Caco-2 (cell line): ENCODE measurements at regions not wholly inside any gene's neighbourhood (a gene's known extent, or its start where the extent isn't known, plus 50 kb on each side); places are given as distances from the start of the nearest gene placed in this dataset.
A peak's percentile ranks its signal among the peaks of the same experiment; 100 is the strongest.

Experiments
- BruUV-seq: library from RNA; stranded (reverse); fragments of 400-500 nt; replicated peaks from 2 replicates; lab custom pipeline; 2021; lab: Mats Ljungman, UMichigan
- CTCF ChIA-PET: fragments of 300-600 bp; sonication (Branson Sonifier 250); formaldehyde crosslinking; loops from one replicate; lab custom pipeline; 2022; ENCODE audit warnings: antibody characterized with exemption; lab: Charles Lee
- POLR2A ChIA-PET: fragments of 300-600 bp; sonication (Branson Sonifier 250); formaldehyde crosslinking; loops from one replicate; lab custom pipeline; 2022; ENCODE audit warnings: antibody characterized with exemption; lab: Charles Lee
- DNase-seq, 2 experiments: peaks; one replicate each; pipeline versions ENCODE4 v3.0.0 to v3.0.0-alpha.2; 2020 to 2022
- H3K27me3 ChIP-seq: replicated peaks from 2 replicates; pipeline ENCODE4 v1.6.0; 2011; ENCODE audit warnings: low read length; ENCODE audit not compliant: control insufficient read depth, insufficient read depth
- H3K36me3 ChIP-seq: 2 replicates; pipeline ENCODE4 v1.5.1; 2011; ENCODE audit warnings: low read length; ENCODE audit not compliant: control insufficient read depth, insufficient read depth
- H3K4me1 ChIP-seq: fragments of 250-450 bp; sonication (Bioruptor Pico); 2 replicates; pipeline ENCODE4 v1.5.1; 2020; ENCODE audit warnings: mild to moderate bottlenecking
- H3K4me3 ChIP-seq: 2 replicates; pipeline ENCODE4 v1.5.1; 2011; ENCODE audit warnings: low read depth, mild to moderate bottlenecking, control low read depth, low read length
- H3K9me3 ChIP-seq: fragments of 250-450 bp; sonication (Bioruptor Pico); 2 replicates; pipeline ENCODE4 v1.5.1; 2020; ENCODE audit warnings: mild to moderate bottlenecking, moderate library complexity
- H3K27ac Mint-ChIP-seq: one replicate; pipeline ENCODE4 v1.8.0; 2022; ENCODE audit warnings: mixed read lengths; ENCODE audit not compliant: unreplicated experiment
- H3K27me3 Mint-ChIP-seq: one replicate; pipeline ENCODE4 v1.8.0; 2022; ENCODE audit warnings: mixed read lengths; ENCODE audit not compliant: insufficient read depth, unreplicated experiment
- H3K36me3 Mint-ChIP-seq: one replicate; pipeline ENCODE4 v1.8.0; 2022; ENCODE audit warnings: mild to moderate bottlenecking, mixed read lengths; ENCODE audit not compliant: insufficient read depth, unreplicated experiment
- H3K4me1 Mint-ChIP-seq: one replicate; pipeline ENCODE4 v1.8.0; 2022; ENCODE audit warnings: low read depth, mixed read lengths; ENCODE audit not compliant: unreplicated experiment
- H3K4me3 Mint-ChIP-seq: one replicate; pipeline ENCODE4 v1.8.0; 2022; ENCODE audit warnings: mild to moderate bottlenecking, moderate library complexity, mixed read lengths; ENCODE audit not compliant: unreplicated experiment
- H3K9me3 Mint-ChIP-seq: one replicate; pipeline ENCODE4 v1.8.0; 2022; ENCODE audit warnings: mixed read lengths; ENCODE audit not compliant: unreplicated experiment
- CTCF ChIP-seq, 2 experiments: fragments of 200-600 bp in 1 of 2; IDR thresholded peaks; 1 replicate in 1 of 2; 2 replicates in 1 of 2; pipeline versions ENCODE4 v1.5.1 to v1.8.0; 2011 to 2022; ENCODE audit warnings: antibody characterized with exemption in 1 of 2, control low read depth in 1 of 2, inconsistent platforms in 1 of 2, low read depth in 1 of 2, low read length in 1 of 2, mild to moderate bottlenecking in 1 of 2, moderate library complexity in 1 of 2; ENCODE audit not compliant: insufficient read depth in 1 of 2, severe bottlenecking in 1 of 2, unreplicated experiment in 1 of 2
- intact Hi-C: fragments of 100-400 bp; cut with micrococcal nuclease; formaldehyde crosslinking; loops from one replicate; pipeline ENCODE4 v1.10.0; 2022; ENCODE audit not compliant: unreplicated experiment

- Histone ChIP-seq H3K4me3 (no peak overlapping the region), H3K4me1 (peaks cover 48% of the 10 kb centered on the region), H3K27me3 (no peaks in the 10 kb centered on the region), H3K9me3 (no peaks in the 10 kb centered on the region), H3K36me3 (no peaks in the 10 kb centered on the region)
- peak; percentile 95 for TF ChIP-seq CTCF (IDR thresholded peaks at IDR 0.05; ENCODE audit: insufficient read depth in 1 of 2, low read depth in 1 of 2, low read length in 1 of 2, severe bottlenecking in 1 of 2, unreplicated experiment in 1 of 2)
- H3K4me3 Mint-ChIP-seq = peak overlapping the region; percentile 70
- H3K4me1 Mint-ChIP-seq = peaks cover 27% of the 10 kb centered on the region
- ChIA-PET CTCF (interaction anchor here (0.6 to 2.7 kb wide), 28 partner anchors 10 to 546 kb away, joined by 3 to 55 read pairs (median 4); partner anchors contain the start of genes CCDC83, PICALM and TMEM126A), POLR2A (interaction anchor here (1.6 kb wide), 1 partner anchor 125 kb away, joined by 16 read pairs; the partner anchor contains the start of gene PICALM)
- no peaks in the 10 kb centered on the region for H3K27me3 Mint-ChIP-seq
- intact Hi-C loops = loop anchor here (1.0 to 2.0 kb wide), 8 partner anchors 33 to 597 kb away; partner anchors contain the start of gene CCDC83
- peak overlapping the region; percentile 54 for H3K27ac Mint-ChIP-seq
- no TSS peak for BruUV-seq
- H3K36me3 Mint-ChIP-seq = no peaks in the 10 kb centered on the region
- DNase-seq = peak; percentile 84 to 86
- H3K9me3 Mint-ChIP-seq = peaks cover 6% of the 10 kb centered on the region
Measured at GRCh38 chr11:86193297-86194095, 51.1 kb upstream of the EED start.

GRCh38 chr11:86192519-86193257, 51.9 kb upstream of the EED start:
- Mint-ChIP-seq H3K4me3 (no peak overlapping the region), H3K4me1 (peaks cover 27% of the 10 kb centered on the region), H3K27me3 (no peaks in the 10 kb centered on the region), H3K36me3 (no peaks in the 10 kb centered on the region), H3K27ac (no peak overlapping the region), H3K9me3 (peaks cover 6% of the 10 kb centered on the region)
- Histone ChIP-seq H3K4me1 (peaks cover 48% of the 10 kb centered on the region), H3K27me3 (no peaks in the 10 kb centered on the region), H3K4me3 (no peak overlapping the region), H3K9me3 (no peaks in the 10 kb centered on the region), H3K36me3 (no peaks in the 10 kb centered on the region)
- CTCF ChIA-PET = interaction anchor here (0.7 to 2.7 kb wide), 19 partner anchors 10 to 545 kb away, joined by 3 to 55 read pairs (median 5); partner anchors contain the start of genes CCDC83, PICALM and TMEM126A
- no peak for TF ChIP-seq CTCF (IDR thresholded peaks at IDR 0.05; ENCODE audit: insufficient read depth in 1 of 2, low read depth in 1 of 2, low read length in 1 of 2, severe bottlenecking in 1 of 2, unreplicated experiment in 1 of 2)
- no peak for DNase-seq
- POLR2A ChIA-PET = interaction anchor here (1.6 kb wide), 1 partner anchor 124 kb away, joined by 16 read pairs; the partner anchor contains the start of gene PICALM
- intact Hi-C loops = loop anchor here (1.0 to 2.0 kb wide), 8 partner anchors 32 to 596 kb away; partner anchors contain the start of gene CCDC83
- BruUV-seq = no TSS peak

GRCh38 chr11:86191874-86192273, 52.7 kb upstream of the EED start:
- Histone ChIP-seq H3K4me1 (peaks cover 40% of the 10 kb centered on the region), H3K4me3 (no peak overlapping the region), H3K36me3 (no peaks in the 10 kb centered on the region), H3K27me3 (no peaks in the 10 kb centered on the region), H3K9me3 (no peaks in the 10 kb centered on the region)
- intact Hi-C loops = loop anchor here (2.0 kb wide), 1 partner anchor 67 kb away; no protein-coding TSS in a partner anchor
- Mint-ChIP-seq H3K4me3 (no peak overlapping the region), H3K36me3 (no peaks in the 10 kb centered on the region), H3K4me1 (peaks cover 25% of the 10 kb centered on the region), H3K9me3 (peaks cover 6% of the 10 kb centered on the region), H3K27ac (no peak overlapping the region), H3K27me3 (no peaks in the 10 kb centered on the region)
- ChIA-PET CTCF (no interaction called here), POLR2A (no interaction called here)
- TF ChIP-seq CTCF (IDR thresholded peaks at IDR 0.05; ENCODE audit: insufficient read depth in 1 of 2, low read depth in 1 of 2, low read length in 1 of 2, severe bottlenecking in 1 of 2, unreplicated experiment in 1 of 2) = no peak
- DNase-seq = no peak
- BruUV-seq = no TSS peak
